H1 (cell line): ENCODE measurements at regions not wholly inside any gene's neighbourhood (a gene's known extent, or its start where the extent isn't known, plus 50 kb on each side); places are given as distances from the start of the nearest gene placed in this dataset.

ENCODE experiments used
- CHD1 ChIP-seq: IDR thresholded peaks from 2 replicates; pipeline ENCODE4 v1.6.1; 2012; ENCODE audit warnings: low read depth, low read length, improper control_type of control experiment
- JUND ChIP-seq: IDR thresholded peaks from 2 replicates; pipeline ENCODE4 v1.6.1; 2011; ENCODE audit warnings: mild to moderate bottlenecking, improper control_type of control experiment, low read length
- POLR2AphosphoS5 ChIP-seq: IDR thresholded peaks from 2 replicates; pipeline ENCODE4 v1.6.1; 2011; ENCODE audit warnings: low read depth, low read length
- TAF1 ChIP-seq: IDR thresholded peaks from 2 replicates; pipeline ENCODE4 v1.6.1; 2011; ENCODE audit warnings: mild to moderate bottlenecking, low read depth, low read length
- TCF12 ChIP-seq: IDR thresholded peaks from 2 replicates; pipeline ENCODE4 v1.6.1; 2011; ENCODE audit warnings: low read depth, mild to moderate bottlenecking, low read length

DNA sequence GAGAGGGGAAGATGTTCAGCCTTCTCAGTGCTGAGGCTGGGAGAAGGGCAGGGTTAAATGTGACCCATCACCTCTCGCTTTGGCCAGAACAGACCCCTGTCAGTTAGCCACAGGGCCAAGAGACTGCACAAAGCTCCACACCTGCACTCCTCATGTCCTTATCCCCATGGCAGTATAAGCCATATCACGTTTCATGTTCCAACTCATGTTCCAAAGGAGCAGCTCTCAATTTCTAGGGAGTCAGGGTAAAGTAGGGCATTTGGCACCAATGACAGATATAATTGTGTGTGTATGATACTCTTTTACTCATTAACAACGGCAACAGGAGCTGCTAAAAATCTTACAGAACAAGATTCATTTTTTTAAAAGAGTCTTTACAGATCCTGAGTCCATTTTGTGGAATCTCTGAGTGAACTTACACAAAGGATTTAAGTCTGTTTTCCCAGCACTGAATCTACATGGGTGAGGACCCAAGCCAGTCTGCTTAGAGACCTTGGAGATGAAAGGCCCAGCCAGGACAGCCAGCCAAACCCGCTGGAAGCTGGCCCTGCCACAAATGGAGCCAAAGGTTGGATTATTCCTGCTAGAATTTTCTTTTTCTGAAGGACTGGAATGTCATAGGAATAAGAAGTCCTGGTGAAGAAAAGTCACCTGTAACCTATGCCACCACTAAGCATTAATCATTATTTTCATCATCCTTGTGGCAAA is 129.1 kb upstream of the SMAD1 start:
- TF ChIP-seq TCF12 = no peak
- no peak for TF ChIP-seq JUND
- no peak for TF ChIP-seq TAF1
- TF ChIP-seq POLR2AphosphoS5 = no peak
- TF ChIP-seq CHD1 = no peak
